Left ventricle myocardium superior (tissue), 1 donor: ENCODE measurements at regions not wholly inside any gene's neighbourhood (a gene's known extent, or its start where the extent isn't known, plus 50 kb on each side); places are given as distances from the start of the nearest gene placed in this dataset.

ENCODE experiments used
- ATAC-seq: fragments of 200-7000 bp; cut with Tn5 transposase; one replicate; pipeline ENCODE4 v1.9.1; 2020; ENCODE audit warnings: mild to moderate bottlenecking, moderate library complexity
- DNase-seq: peaks from one replicate; pipeline ENCODE4 v3.0.0-alpha.2; 2020
- intact Hi-C: fragments of 100-400 bp; cut with micrococcal nuclease; formaldehyde crosslinking; loops from one replicate; pipeline ENCODE4 v1.11.0; 2022
- donor health status: DM: no; HTN: yes; CAD: no; lungs with severe emphysema.

DNA sequence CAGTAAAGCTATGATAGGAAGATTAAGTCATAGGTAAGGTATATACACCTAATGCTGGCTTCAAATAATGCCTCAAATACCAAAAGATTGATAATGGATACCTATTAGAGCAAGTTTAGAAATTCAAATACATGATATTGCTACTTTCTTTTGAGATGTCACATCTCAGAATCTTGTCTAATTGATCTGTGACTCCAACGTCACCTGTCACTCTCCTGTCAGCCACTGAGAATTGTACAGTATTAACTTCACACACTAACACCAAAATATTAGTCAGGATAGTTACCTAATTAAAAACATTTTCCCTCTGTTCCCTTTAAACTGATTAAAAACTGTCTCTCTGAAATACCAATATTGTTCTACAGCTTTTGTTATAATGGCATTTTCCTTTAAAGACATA lies 575.5 kb upstream of the ID4 start:
- DNase-seq: no peak
- no peak for ATAC-seq
- intact Hi-C loops: no loop called here

DNA sequence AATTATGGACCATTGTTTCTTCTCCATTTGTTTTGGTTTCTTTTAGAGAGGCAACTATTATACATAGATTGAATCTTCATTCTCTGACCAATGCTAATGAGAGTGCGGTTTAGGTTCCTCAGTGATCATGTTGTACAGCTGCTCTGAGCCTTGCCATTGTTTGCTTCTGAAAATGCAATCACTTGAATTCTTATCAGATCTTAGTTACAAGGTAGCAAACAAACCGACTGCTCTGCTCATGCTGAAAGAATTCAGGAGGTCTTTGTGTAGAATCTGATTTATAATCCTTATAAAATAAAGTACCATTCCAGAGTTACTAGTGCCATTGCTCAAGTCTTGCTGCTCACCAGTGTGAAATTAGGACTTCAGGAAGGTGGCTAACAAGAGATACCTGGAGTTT lies 569.1 kb upstream of the ID4 start:
- no peak for ATAC-seq
- DNase-seq: no peak
- intact Hi-C loops: no loop called here

DNA sequence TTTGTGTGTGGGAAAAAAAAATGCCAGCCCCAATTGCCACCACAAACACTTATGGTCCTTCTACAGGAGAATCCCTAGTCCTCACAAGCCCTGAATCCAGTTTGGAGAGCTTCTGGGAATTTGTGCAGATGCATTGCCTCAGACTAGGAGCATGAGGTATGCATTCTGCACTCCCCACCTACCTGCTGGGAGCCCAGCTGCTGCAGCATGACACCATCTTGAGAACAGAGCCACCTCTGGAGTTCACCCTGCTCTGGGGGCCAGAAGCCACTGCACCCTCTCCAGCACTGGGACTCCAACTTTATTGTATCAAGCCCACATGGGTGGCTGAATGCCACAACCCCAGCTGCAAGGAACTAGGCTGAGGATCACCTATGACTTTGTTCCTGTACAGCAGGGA lies 568.5 kb upstream of the ID4 start:
- DNase-seq: no peak
- ATAC-seq: no peak
- intact Hi-C loops: no loop called here

DNA sequence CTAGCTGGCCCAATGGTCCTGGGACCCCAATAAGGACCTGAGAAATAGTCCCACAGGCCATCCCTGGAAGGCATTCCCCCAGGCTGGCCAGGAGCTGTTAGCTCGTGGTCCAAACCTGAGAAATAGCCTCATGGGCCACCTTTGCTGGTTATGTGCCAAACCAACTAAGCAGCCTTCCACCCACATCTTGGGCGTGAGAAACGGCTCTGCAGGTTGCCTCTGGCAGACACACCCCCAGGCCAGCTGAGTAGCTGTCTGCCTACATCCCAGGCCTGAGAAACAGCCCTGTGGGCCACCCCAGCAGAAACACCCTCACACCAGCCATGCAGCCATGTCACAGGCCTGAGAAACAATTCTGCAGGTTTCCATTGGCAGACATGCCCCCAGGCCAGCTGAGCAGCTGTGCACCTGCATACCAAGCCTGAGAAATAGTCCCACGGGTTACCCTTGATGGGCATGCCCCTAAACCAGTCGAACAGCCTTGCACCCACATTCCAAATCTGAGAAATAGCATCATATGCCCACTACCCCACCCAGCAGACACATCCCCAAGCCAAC lies 567.8 kb upstream of the ID4 start:
- no peak for ATAC-seq

GRCh38 chr6:19270616-19271015 lies 566.6 kb upstream of the ID4 start:
- ATAC-seq: no peak
- no peak for DNase-seq
- intact Hi-C loops: no loop called here

More for the DNA sequence above, 567.8 kb upstream of the ID4 start:
- intact Hi-C loops: no loop called here
- DNase-seq: no peak

DNA sequence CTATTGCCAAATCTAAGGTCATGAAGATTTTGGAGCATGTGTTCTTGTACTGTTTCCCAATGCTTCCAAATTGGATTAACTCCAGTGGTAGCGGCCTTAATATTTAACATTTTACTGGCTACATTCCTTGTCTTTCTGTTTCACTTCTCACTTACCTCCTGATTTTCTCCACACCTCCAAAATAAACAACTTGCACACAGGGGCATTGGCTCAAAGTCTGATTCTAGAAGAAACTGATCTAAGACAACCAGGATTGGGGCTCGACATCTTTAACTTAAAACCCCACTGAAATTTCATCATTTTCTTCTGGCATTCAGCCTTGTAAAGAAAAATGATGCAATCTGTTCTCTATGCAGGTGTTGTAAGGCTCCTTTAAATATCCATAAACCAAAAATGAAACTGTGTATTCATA lies 557.9 kb upstream of the ID4 start:
- ATAC-seq (no peak), DNase-seq (no peak)
- intact Hi-C loops: no loop called here

GRCh38 chr6:19287928-19288327 lies 549.2 kb upstream of the ID4 start:
- ATAC-seq: no peak
- intact Hi-C loops: no loop called here
- DNase-seq: no peak

DNA sequence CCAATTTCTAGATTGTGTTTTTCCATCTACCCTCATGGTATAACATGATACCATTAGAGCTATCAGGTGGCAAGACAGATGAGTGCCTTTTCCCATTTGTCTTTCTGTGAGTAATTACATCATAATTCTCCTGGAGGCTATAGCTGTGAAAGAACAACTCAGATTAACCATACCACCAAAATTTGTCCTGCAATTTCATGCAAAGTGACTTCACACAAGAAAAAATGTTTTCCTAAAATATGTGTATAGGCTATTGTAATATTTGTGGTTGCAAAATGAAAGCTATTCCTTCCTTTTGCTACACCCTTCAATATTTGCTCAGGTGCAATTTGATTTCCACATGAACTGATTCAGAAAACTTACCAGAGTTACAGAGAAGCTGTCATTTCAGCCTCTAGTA lies 547.7 kb upstream of the ID4 start:
- ATAC-seq: no peak
- no peak for DNase-seq
- intact Hi-C loops: no loop called here

GRCh38 chr6:19297880-19298279 lies 539.3 kb upstream of the ID4 start:
- DNase-seq: no peak
- intact Hi-C loops: no loop called here
- no peak for ATAC-seq

- intact Hi-C loops: no loop called here
- ATAC-seq: no peak
- DNase-seq: no peak
These were observed 538.7 kb upstream of the ID4 start for GRCh38 chr6:19298421-19298820.

- ATAC-seq: no peak
- DNase-seq: no peak
- intact Hi-C loops: no loop called here
These were observed 538.0 kb upstream of the ID4 start for GRCh38 chr6:19299129-19299528.

DNA sequence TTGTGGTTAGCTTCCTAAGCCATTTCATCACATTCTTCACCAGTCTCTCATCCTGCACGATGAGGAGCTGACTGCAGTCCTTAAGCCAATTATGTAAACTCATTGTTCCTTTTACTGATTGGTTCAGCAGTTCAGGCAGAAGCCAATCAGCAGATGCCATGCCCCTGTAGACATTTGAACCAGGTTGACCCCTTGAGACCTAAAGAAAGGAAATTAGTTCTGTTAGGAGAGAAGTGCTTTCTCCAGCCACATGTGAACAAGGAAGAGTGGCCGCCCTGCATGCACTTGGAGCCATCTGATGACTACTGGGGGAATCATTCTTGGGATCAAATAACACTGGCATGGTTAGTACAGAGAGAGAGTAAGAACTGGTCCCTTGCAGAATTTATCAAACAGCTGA lies 535.2 kb upstream of the ID4 start:
- intact Hi-C loops: no loop called here
- ATAC-seq: no peak

DNA sequence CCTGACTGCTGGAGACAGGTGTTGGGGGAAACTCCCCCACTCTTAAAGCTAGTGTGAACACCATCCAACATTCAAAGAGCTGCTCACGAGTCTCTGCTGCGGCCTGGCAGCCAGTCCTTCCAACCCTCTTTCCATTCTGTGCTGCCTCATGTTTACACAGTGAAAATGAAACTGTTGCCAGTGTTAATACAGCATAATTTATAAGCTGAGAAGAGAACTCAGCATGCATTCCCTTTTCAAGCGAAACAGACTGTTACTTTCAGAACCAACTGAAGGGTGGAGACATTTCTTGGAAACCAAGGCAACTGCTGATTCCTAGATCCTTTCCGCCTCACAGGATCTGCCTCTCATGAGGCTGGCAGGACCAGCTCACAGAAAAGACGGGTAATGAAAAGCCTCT lies 533.8 kb upstream of the ID4 start:
- intact Hi-C loops: no loop called here
- ATAC-seq: no peak
- DNase-seq: no peak

More for the DNA sequence above, 535.2 kb upstream of the ID4 start:
- DNase-seq: no peak

DNA sequence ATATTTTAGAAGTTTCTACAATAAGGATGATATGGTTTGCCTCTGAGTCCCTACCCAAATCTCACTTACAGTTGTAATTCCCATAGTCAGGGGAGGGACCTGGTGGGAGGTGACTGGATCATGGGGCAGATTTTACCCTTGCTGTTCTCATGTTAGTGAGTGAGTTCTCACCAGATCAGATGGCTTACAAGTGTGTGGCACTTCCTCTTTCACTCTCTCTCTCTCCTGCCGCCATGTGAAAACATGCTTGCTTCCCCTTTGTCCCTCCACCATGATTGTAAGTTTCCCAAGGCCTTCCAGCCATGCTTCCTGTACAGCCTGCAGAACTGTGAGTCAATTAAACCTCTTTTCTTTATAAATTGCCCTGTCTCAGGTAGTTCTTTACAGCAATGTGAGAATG lies 527.5 kb upstream of the ID4 start:
- DNase-seq (no peak), ATAC-seq (no peak)
- intact Hi-C loops: no loop called here

DNA sequence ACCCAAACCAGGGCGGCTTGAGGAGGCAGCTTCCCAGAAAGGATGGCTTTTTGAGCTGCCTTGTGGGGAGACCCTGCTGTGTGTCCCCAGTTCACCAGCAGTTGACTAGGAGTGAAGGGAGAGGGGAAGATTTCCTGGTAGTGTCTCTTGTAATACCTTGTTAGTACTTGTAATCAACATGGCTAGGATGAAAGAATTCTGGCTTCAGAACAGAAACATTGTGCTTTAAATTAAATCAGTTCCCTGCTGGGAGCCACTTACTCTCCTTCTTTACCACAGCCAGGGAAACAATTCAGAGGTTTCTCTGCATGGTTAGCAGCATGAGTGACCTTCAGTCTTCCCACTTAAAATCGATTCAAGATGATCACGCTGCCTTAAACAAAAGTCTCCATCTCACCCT lies 525.4 kb upstream of the ID4 start:
- intact Hi-C loops: no loop called here
- ATAC-seq (no peak), DNase-seq (no peak)

DNA sequence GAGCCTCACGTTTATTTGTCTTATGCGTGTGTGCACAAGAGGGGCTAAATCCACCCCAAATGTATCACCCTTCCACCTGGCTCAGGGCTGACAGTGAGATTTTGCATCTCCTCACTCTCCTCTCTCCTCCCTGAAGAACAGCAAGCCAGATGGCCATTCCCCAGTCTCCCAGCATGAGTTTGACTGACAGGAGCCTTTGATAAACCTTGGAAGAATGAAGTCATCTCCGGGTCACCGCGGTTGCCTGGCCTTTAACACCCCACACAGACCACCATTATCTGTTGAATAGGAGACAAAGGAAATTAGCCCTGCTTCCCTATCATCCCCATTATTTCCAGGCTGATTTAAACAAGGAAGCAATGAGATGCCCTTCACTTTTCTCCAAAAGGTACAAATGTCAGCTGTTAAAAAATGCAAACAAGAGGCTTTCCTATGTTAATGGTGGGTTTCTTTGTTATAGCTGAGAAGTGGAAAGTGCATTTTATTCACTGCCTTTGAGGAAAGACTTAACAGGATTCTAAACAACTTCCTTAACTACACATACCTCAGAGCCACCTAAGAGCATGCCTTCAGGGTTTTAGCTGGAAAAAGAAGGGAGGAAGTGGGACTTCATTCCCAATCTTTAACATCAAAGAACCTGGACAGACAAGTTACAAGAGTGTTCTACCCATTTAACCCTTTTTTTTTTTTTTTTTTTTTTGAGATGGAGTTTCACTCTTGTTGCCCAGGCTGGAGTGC lies 524.8 kb upstream of the ID4 start:
- DNase-seq (no peak), ATAC-seq (no peak)
- intact Hi-C loops: no loop called here

- DNase-seq (no peak), ATAC-seq (no peak)
- intact Hi-C loops: no loop called here
These were observed 519.7 kb upstream of the ID4 start for GRCh38 chr6:19317431-19317986.

- DNase-seq: no peak
- ATAC-seq: no peak
- intact Hi-C loops: no loop called here
These were observed 518.2 kb upstream of the ID4 start for GRCh38 chr6:19319005-19319404.

GRCh38 chr6:19320111-19320581 lies 517.0 kb upstream of the ID4 start:
- intact Hi-C loops: no loop called here
- DNase-seq (no peak), ATAC-seq (no peak)

DNA sequence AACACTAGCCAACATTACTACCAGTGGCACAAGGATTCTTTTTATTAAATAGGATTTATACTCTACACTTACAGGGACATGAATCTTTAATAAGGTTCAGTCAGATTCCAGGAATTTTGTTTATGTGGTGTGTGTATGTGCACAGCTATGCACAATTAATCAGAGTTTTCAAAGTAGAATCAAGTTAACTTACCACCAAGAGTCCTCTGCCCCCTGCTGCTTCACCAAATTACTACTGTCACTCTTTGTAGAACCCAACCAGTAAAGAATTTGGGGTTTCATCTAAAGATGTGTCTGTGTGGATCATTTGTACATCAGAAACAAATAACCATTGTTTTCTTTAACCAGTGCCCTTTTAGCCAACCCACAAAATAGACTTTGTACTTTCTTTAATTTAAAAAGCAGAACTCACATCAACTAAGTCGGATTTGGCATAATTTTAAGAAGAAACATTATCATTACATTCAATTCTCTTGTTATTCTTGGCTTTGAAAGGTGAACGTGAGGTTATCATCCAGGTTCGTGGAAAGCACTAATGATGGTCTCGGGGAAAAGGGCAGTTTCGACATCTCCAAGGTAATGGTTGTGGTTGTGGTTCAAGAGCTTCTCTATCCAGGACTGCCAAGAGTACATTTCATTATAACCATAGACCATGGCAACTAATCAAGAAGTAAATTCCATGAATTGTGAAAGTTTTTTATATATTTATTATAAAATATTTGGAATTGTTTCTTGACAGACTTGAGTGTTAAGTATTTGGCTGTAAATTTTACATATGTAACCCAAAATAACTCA lies 514.3 kb upstream of the ID4 start:
- ATAC-seq (no peak), DNase-seq (no peak)
- intact Hi-C loops: no loop called here
